DMS 273 (cell line): ENCODE measurements at regions not wholly inside any gene's neighbourhood (a gene's known extent, or its start where the extent isn't known, plus 50 kb on each side); places are given as distances from the start of the nearest gene placed in this dataset.
"Not testable (repeated sequence)": the region's sequence is repeated elsewhere in the genome, so short reads cannot be mapped to it uniquely, and the experiment has no call there.

Source experiments
- DNase-seq: peaks from one replicate; lab custom pipeline; 2025; ENCODE audit not compliant: unreplicated experiment; lab: John Stamatoyannopoulos, UW

- no peak for DNase-seq
These were observed 149.7 kb upstream of the TMEM170B start for GRCh38 chr6:11387707-11388430.

DNA sequence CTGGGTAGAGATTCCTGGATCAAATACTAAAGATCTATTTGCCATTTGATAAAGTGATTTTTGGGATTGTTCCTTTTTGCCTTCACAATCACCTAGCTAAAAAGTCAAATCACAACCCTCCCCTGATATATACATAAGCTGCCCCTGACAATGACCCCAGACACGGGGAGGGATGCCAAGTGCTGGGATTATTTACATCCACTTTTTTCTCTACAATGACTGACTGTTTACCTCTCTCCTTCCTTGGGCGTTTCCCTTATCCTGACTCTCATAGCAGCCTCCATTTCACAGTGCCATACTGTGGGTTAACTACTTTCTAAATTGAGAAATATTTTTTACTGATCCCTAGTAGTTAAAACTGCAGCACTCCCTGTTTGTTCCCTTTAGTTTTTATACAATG, 150.8 kb upstream of the TMEM170B start:
- DNase-seq, result no peak

DNA sequence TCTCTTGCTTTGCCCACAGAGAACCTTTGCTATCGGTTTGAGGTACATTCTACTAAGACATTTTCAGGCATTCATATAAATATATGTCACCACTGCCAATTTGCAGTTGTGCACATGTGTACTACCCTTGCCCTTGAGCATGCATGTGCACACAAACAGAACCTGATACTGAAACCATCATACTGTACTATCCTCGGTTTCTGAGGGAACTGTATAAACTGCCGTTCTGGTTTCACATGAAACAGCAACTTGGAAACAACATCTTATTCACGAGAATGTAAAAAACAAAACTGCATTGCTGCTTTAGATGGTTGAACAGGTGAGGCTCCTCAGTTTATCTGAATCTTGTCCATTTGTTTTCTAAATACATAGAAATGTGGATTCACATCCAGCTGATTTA, 151.2 kb upstream of the TMEM170B start:
- no peak for DNase-seq

GRCh38 chr6:11384531-11385309, 152.3 kb upstream of the NEDD9 start:
- DNase-seq, result no peak

GRCh38 chr6:11381801-11382513, 149.5 kb upstream of the NEDD9 start:
- DNase-seq, result no peak

DNA sequence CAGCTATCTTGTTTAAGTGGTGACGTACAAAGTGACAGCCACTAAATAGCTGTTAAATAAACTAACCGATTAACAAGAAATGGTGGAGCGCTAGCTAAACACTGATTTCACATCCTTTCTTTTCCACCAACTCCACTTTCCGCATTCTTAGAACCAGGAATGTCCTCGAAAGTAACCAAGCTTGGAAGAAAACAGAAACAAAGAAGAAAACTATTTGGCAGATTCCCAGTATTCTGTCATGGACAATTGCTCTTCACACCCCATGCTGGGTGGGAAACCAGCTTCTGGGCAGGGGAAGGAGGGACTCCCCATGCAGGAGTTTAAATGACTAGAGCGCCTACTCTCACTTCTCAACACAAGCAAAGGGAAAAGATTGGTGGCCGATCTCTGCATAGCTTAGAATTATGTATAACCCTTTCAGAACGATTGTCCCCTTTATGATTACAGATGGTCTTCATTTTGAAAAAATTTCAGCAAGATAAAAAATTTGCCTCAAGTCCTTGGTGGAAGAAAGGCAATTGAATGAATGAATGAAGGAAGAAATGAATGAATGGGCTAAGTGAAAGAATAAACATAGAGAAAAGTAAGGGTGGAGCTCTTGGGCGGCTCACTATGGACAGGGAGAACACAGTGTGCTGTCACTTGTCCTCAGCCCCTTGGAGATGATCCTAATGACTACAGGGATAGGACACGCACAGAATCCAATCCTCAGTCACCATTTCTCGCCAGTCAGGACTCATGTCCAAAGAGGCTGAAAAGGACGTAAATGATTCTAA, 148.7 kb upstream of the NEDD9 start:
- no peak for DNase-seq

DNA sequence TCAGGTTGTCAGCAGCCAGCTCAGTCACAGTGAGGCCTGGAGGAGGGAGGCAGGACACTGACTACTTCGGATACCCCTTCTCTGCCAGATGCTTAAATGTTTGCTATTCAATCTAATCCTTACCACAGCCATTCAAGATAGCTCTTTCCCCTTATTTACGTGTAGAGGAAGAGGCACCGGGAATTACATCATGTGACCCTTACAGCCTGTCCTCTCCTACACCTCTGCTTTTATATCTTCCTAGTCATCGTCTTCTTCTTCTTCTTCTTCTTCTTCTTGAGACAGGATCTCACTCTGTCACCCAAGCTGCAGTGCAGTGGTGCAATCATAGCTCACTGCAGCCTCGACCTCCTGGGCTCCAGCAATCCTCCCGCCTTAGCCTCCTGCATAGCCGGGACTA, 148.1 kb upstream of the NEDD9 start:
- DNase-seq, result no peak

- no peak for DNase-seq
These were observed 147.3 kb upstream of the NEDD9 start for GRCh38 chr6:11379805-11380204.

DNA sequence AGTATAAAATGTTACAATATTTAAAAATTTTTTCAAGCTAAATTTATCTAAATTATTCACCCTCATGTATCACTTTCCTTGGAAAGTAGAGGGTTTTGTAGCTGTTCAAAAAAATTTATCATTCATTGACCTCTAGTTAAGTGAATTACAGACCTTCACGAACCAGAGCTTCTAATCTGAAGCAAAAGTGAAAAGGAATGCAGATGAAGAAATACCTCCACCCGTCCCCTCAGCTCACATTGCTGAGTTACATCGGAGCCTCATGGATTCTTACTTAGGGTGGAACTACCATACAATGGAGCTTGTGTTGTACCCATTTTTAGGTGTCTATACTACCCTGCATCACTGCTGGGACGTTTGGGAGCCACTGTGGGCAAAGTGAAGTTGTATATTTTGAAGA, 146.2 kb upstream of the NEDD9 start:
- DNase-seq, result no peak

DNA sequence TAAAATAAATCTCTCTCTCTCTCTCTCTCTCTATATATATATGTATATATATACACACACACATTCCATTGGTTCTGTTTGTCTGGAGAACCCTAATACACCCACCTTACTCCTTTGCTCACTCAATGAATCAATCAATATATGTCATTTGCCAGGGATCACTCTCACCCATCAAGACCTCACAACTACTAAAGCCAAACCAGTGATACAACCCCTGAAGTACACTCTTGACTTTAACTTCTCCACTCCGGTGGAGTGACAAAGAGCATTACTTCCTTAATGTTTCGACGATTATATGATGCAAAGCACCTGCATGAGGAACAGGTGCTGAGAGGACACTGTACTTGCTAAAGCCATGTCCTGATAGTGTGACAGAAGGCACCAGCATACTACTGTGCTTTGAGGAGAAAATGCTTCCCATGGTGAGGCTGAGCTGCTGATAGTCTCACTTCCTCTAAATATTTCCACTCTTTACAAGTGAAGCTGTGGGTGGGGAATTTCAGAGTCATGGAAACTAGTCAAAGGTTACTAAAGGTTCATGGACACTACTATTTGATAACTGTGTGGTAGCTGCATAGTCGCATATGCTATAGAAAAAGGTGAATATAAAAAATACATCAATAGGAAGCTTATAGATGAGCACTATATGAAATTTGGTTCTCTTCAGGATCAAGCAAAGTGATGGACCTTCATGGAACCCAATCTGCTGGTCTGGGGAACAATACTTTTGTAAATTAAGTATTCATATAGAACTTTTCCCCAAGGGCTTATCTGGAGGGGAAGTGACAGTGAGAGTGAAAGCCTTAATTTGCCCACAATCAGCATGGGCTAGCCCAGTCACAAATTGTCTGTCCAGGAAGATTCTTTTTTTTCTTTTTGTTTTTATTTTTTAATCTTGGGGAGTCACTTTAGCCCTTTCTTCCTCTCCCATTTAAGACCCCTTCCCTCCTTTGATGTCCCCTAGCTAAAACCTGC, 141.9 kb upstream of the NEDD9 start:
- no peak for DNase-seq

DNA sequence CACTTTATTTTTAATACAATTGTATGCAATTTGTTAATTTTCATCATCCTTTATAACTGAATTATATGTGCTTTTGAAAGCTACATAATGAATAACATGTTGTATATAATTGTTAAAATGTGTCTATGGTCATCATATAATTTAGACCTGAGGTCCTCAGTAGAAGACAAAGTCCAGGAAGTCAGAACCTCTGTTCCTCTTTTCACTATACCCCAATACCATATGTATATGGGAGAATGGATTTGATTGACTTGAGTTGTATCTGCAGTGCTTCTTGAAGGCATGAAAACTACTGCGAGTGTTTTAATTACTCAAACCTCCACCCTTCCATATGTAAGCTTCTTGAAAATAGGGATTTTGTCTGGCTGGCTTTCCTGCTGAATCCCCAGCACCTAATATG, 140.7 kb upstream of the NEDD9 start:
- no peak for DNase-seq

DNA sequence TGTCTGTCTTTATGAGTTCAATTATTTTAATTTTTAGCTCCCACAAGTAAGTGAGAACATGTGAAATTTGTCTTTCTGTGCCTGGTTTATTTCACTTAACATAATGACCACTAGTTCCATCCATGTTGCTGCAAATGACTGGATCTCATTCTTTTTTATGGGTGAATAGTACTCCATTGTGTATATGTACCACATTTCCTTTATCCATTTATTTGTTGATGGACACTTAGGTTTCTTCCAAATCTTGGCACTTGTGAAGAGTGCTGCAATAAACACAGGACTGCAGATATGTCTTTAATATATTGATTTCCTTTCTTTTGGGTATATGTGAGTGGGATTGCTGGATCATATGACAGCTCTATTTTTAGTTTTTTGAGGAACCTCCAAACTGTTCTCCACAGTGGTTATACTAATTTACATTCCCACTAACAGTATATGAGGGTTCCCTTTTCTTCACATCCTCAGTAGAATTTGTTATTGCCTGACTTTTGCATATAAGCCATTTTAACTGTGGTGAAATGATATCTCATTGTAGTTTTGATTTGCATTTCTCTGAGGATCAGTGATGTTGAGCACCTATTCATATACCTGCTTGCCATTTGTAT, 139.8 kb upstream of the NEDD9 start:
- not testable (repeated sequence) for DNase-seq

GRCh38 chr6:11370191-11371018, 137.9 kb upstream of the NEDD9 start:
- no peak for DNase-seq

- DNase-seq, result no peak
These were observed 136.3 kb upstream of the NEDD9 start for GRCh38 chr6:11368760-11369159.

DNA sequence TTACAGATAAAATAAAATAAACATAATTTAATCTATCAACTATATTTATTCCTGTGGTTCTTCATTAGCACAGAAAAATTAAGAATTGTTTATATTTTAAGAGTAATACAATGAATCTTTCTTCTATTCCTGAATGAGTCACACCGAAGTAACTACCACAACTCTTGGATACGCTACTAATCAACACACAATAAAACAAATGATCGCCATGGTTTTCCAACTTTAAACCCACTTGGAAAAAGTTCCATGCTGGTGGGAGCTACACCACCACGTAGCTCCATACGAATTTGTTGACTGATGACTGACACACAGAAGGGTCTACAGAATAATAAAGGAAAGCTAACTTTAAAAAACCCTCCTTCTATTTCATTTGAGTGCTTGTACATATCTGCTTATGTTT, 135.8 kb upstream of the NEDD9 start:
- no peak for DNase-seq

DNA sequence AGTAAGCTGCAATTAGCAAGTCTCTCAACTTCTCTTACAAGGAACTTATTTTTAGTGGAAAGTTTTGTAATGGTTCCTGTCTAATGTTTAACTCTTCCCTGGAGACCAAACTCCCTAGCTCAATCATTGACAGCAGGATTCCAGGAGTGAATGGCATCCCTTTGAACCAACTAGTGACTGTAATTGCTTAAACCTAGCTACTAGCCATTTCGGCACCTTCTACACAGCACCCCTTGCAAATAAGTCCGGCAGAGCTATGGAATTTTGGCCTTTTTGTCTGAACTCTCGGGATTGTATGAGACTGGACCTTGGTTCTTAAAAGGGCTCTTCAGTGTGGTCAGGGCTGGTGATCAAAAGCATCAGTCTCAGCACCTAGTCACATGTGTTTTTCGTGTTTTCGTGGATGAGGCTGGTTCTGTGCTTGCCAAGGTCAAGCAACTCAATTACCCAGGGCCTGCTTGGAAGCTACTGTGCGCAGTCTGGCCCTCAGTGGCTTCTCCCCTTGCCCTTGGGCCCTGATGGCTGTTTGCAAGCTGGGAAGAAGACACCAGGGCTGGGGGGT, 135.3 kb upstream of the NEDD9 start:
- DNase-seq, result no peak

GRCh38 chr6:11366934-11367637, 134.6 kb upstream of the NEDD9 start:
- no peak for DNase-seq
